ENCODE measurements at regions not wholly inside any gene's neighbourhood (a gene's known extent, or its start where the extent isn't known, plus 50 kb on each side); places are given as distances from the start of the nearest gene placed in this dataset.

GRCh38 chr16:6157806-6158205 lies 1060.2 kb upstream of the EEF2KMT start:
- Histone ChIP-seq H3K9me3 (ENCODE audit: control insufficient read depth, insufficient read depth, low read depth, low read length) (no peaks in the 10 kb centered on the region), H3K4me1 (ENCODE audit: control insufficient read depth, insufficient read depth, low read length) (no peaks in the 10 kb centered on the region), H3K36me3 (ENCODE audit: control insufficient read depth in 2 of 2, insufficient read depth in 1 of 2, low read length in 2 of 2) (no peaks in the 10 kb centered on the region), H3K4me3 (ENCODE audit: low read depth, low read length) (no peak overlapping the region), H3K27ac (ENCODE audit: extremely low read depth, low read depth, low read length) (no peak overlapping the region)
- CTCF ChIA-PET = interaction anchor here (0.5 kb wide), 1 partner anchor 49 kb away, joined by 3 read pairs; no protein-coding TSS in a partner anchor
- POLR2A ChIA-PET = no interaction called here
- TF ChIP-seq ZNF366 (tag by site-specific recombination; conservative IDR thresholded peaks at IDR 0.05) (no peak), ZNF521 (tag by site-specific recombination; IDR thresholded peaks at IDR 0.05) (no peak), ZEB2 (tag by site-specific recombination; IDR thresholded peaks at IDR 0.05) (no peak), REST (tag by site-specific recombination; IDR thresholded peaks at IDR 0.05) (no peak), ZNF302 (tag by site-specific recombination; IDR thresholded peaks at IDR 0.05; ENCODE audit: low read depth) (no peak), ZNF473 (tag by site-specific recombination; IDR thresholded peaks at IDR 0.05) (no peak), ZBTB7A (tag by site-specific recombination; IDR thresholded peaks at IDR 0.05; ENCODE audit: low read depth) (no peak), ZNF513 (tag by site-specific recombination; IDR thresholded peaks at IDR 0.05) (no peak), ZNF747 (tag by site-specific recombination; IDR thresholded peaks at IDR 0.05) (no peak), SALL2 (tag by site-specific recombination; IDR thresholded peaks at IDR 0.05; ENCODE audit: borderline replicate concordance) (no peak), HOXD13 (CRISPR knock-in tag; IDR thresholded peaks at IDR 0.05; ENCODE audit: borderline replicate concordance) (no peak), ZNF555 (tag by site-specific recombination; conservative IDR thresholded peaks at IDR 0.05) (no peak), ZNF138 (tag by site-specific recombination; IDR thresholded peaks at IDR 0.05; ENCODE audit: borderline replicate concordance) (no peak), ZNF114 (tag by site-specific recombination; IDR thresholded peaks at IDR 0.05) (no peak), ZIC2 (tag by site-specific recombination; IDR thresholded peaks at IDR 0.05) (no peak)

DNA sequence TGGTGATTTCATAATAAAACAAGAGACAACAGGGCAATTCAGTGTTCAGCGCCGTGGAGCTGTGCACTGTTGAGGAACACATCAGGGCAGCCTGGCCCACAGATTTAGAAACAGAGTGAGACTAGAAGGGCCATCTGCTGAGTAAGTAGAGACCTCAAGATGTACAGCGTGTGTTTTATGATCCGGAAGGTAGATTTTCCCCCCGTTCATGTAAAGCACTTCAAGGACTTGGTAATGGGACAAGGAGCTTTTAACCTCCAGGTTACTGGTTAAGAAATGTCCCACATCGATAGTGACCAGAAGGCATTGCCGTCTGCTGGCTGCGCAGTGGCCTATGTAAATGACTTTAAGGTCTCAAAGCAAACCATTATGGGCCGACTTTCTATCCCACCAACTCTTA lies 1057.7 kb upstream of the EEF2KMT start:
- no peaks in the 10 kb centered on the region for H3K9me3 ChIP-seq (ENCODE audit: control insufficient read depth, insufficient read depth, low read depth, low read length)
- no peaks in the 10 kb centered on the region for H3K4me1 ChIP-seq (ENCODE audit: control insufficient read depth, insufficient read depth, low read length)
- H3K27ac ChIP-seq (ENCODE audit: extremely low read depth, low read depth, low read length) = no peak overlapping the region
- CTCF ChIA-PET = interaction anchor here (0.9 kb wide), 1 partner anchor 10 kb away, joined by 3 read pairs; no protein-coding TSS in a partner anchor
- no peak for TF ChIP-seq ZNF654 (tag by site-specific recombination; IDR thresholded peaks at IDR 0.05; ENCODE audit: low read depth)
- TF ChIP-seq, protein P1, sequence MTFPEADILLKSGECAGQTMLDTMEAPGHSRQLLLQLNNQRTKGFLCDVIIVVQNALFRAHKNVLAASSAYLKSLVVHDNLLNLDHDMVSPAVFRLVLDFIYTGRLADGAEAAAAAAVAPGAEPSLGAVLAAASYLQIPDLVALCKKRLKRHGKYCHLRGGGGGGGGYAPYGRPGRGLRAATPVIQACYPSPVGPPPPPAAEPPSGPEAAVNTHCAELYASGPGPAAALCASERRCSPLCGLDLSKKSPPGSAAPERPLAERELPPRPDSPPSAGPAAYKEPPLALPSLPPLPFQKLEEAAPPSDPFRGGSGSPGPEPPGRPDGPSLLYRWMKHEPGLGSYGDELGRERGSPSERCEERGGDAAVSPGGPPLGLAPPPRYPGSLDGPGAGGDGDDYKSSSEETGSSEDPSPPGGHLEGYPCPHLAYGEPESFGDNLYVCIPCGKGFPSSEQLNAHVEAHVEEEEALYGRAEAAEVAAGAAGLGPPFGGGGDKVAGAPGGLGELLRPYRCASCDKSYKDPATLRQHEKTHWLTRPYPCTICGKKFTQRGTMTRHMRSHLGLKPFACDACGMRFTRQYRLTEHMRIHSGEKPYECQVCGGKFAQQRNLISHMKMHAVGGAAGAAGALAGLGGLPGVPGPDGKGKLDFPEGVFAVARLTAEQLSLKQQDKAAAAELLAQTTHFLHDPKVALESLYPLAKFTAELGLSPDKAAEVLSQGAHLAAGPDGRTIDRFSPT (tag by site-specific recombination; IDR thresholded peaks at IDR 0.05) = no peak
- TF ChIP-seq ZNF560 (tag by site-specific recombination; IDR thresholded peaks at IDR 0.05; ENCODE audit: borderline replicate concordance) = no peak
- no peak for TF ChIP-seq ZNF280D (tag by site-specific recombination; IDR thresholded peaks at IDR 0.05)
- no peak for TF ChIP-seq ZNF133 (tag by site-specific recombination; IDR thresholded peaks at IDR 0.05)
- no peak overlapping the region for H3K4me3 ChIP-seq (ENCODE audit: low read depth, low read length)
- H3K36me3 ChIP-seq (ENCODE audit: control insufficient read depth in 2 of 2, insufficient read depth in 1 of 2, low read length in 2 of 2) = no peaks in the 10 kb centered on the region
- POLR2A ChIA-PET = no interaction called here

All from HEK293 (cell line).